ENCODE measurements at regions not wholly inside any gene's neighbourhood (a gene's known extent, or its start where the extent isn't known, plus 50 kb on each side); places are given as distances from the start of the nearest gene placed in this dataset.

DNA sequence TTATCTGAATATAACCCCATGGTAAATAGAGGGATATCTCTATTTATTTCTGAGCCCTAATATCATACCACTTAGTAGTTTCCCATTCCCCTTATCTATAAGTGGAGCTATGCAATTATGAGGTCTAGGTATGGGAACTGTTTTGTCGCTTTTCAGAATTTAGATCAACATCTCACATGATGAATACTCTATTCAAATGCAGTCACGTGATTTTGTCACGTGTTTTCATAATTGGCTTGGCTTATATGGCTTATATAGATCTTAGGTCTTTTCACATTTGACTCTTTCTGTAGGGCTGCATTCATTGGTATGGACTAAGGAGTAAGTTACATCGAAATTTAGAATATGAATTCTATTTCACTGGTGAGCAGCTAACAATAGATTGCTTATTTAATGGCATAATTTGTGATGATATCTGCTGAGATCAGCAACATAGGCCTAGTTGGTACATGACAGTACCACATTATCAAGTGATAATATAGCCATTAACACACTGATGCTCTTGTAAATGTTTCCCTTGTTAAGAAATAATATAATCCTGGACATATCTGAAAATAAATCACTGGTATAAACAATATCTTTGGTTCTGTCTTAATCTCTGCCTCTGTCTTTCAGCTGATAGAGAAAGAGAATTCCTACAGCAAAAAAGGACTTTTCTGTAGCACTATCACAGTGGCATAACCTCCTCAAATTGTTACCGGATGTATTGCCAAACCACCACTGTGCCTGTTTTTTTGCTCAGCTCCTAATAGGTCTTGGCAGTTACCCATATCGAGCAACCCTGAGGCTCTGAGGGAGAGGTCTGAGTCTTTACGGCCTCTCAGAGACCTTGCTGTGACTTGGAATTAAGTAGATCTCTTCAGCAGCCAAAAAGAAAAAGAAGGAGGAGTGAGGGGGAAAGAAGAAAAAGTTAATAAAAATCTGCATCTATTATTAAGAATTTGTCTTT is 357.1 kb downstream of the ZPLD1 start:
- H3K4me1 ChIP-seq (ENCODE audit: control insufficient read depth, insufficient read depth, low read length), result no peaks in the 10 kb centered on the region

DNA sequence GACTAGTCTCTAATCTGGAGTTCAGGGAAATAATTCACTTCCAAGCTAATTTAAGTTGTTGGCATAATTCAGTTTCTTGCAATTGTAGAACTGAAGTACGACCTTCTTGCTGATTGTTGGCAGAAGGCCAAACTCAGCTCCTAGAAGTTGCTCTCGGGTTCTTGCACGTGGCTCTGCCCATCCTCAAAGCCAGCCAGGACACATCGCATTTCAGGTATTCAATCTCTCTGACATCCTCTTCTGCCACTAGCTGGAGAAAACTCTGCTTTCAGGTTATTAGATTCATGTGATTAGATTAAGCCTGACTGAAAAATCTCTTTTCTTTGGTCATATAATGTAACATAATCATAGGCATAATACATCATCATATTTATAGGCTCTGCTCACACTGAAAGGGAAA is 362.0 kb downstream of the ZPLD1 start:
- Histone ChIP-seq H3K36me3 (ENCODE audit: control insufficient read depth, insufficient read depth, low read length) (no peaks in the 10 kb centered on the region), H3K27me3 (ENCODE audit: control insufficient read depth, insufficient read depth, low read length) (no peaks in the 10 kb centered on the region), H3K4me3 (ENCODE audit: low read length) (no peak overlapping the region), H3K4me1 (ENCODE audit: control insufficient read depth, insufficient read depth, low read length) (no peaks in the 10 kb centered on the region), H3K9ac (ENCODE audit: low read length) (no peak overlapping the region), H3K9me3 (ENCODE audit: control insufficient read depth, low read length) (no peaks in the 10 kb centered on the region)

More for the DNA sequence above, 357.1 kb downstream of the ZPLD1 start:
- Histone ChIP-seq H3K4me3 (ENCODE audit: low read length) (no peak overlapping the region), H3K27me3 (ENCODE audit: control insufficient read depth, insufficient read depth, low read length) (no peaks in the 10 kb centered on the region), H3K36me3 (ENCODE audit: control insufficient read depth, insufficient read depth, low read length) (no peaks in the 10 kb centered on the region), H3K9me3 (ENCODE audit: control insufficient read depth, low read length) (no peaks in the 10 kb centered on the region), H3K9ac (ENCODE audit: low read length) (no peak overlapping the region)

- Histone ChIP-seq H3K4me3 (ENCODE audit: low read length) (no peak overlapping the region), H3K4me1 (ENCODE audit: control insufficient read depth, insufficient read depth, low read length) (no peaks in the 10 kb centered on the region), H3K36me3 (ENCODE audit: control insufficient read depth, insufficient read depth, low read length) (no peaks in the 10 kb centered on the region), H3K27me3 (ENCODE audit: control insufficient read depth, insufficient read depth, low read length) (no peaks in the 10 kb centered on the region), H3K9ac (ENCODE audit: low read length) (no peak overlapping the region), H3K9me3 (ENCODE audit: control insufficient read depth, low read length) (no peaks in the 10 kb centered on the region)
Observed at GRCh38 chr3:102802819-102803420, 368.1 kb downstream of the ZPLD1 start.

- Histone ChIP-seq H3K27me3 (ENCODE audit: control insufficient read depth, insufficient read depth, low read length) (no peaks in the 10 kb centered on the region), H3K4me1 (ENCODE audit: control insufficient read depth, insufficient read depth, low read length) (no peaks in the 10 kb centered on the region), H3K9me3 (ENCODE audit: control insufficient read depth, low read length) (no peaks in the 10 kb centered on the region)
Observed at GRCh38 chr3:102810937-102811336, 376.1 kb downstream of the ZPLD1 start.

GRCh38 chr3:102826636-102827035 is 391.8 kb downstream of the ZPLD1 start:
- Histone ChIP-seq H3K4me1 (ENCODE audit: control insufficient read depth, insufficient read depth, low read length) (no peaks in the 10 kb centered on the region), H3K9ac (ENCODE audit: low read length) (no peak overlapping the region), H3K36me3 (ENCODE audit: control insufficient read depth, insufficient read depth, low read length) (no peaks in the 10 kb centered on the region), H3K27me3 (ENCODE audit: control insufficient read depth, insufficient read depth, low read length) (no peaks in the 10 kb centered on the region), H3K9me3 (ENCODE audit: control insufficient read depth, low read length) (no peaks in the 10 kb centered on the region), H3K4me3 (ENCODE audit: low read length) (no peak overlapping the region)

More at GRCh38 chr3:102810937-102811336, 376.1 kb downstream of the ZPLD1 start:
- Histone ChIP-seq H3K9ac (ENCODE audit: low read length) (no peak overlapping the region), H3K4me3 (ENCODE audit: low read length) (no peak overlapping the region), H3K36me3 (ENCODE audit: control insufficient read depth, insufficient read depth, low read length) (no peaks in the 10 kb centered on the region)

DNA sequence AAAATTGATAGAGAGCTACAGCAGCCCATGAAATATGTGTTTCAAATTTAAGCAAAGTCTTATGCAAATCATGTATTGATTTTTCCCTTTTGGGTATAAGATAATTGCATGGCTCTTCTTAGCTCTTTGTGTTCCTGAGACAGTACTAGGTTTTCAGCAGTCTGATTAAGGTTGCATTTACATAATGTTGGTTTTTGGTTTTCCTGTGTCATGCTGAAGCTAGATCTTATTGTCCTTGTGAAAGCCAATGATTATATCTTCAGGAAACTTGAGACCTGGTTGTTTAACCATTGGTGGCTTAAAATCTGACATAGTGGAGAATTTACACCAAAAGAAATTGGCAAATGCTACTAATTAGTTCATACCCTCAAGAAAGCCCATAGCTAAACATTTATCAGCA is 392.6 kb downstream of the ZPLD1 start:
- Histone ChIP-seq H3K4me1 (ENCODE audit: control insufficient read depth, insufficient read depth, low read length) (no peaks in the 10 kb centered on the region), H3K9ac (ENCODE audit: low read length) (no peak overlapping the region), H3K36me3 (ENCODE audit: control insufficient read depth, insufficient read depth, low read length) (no peaks in the 10 kb centered on the region), H3K9me3 (ENCODE audit: control insufficient read depth, low read length) (no peaks in the 10 kb centered on the region), H3K27me3 (ENCODE audit: control insufficient read depth, insufficient read depth, low read length) (no peaks in the 10 kb centered on the region), H3K4me3 (ENCODE audit: low read length) (no peak overlapping the region)

- Histone ChIP-seq H3K4me3 (ENCODE audit: low read length) (no peak overlapping the region), H3K9me3 (ENCODE audit: control insufficient read depth, low read length) (no peaks in the 10 kb centered on the region)
Observed at GRCh38 chr3:102830415-102830814, 395.6 kb downstream of the ZPLD1 start.

GRCh38 chr3:102841866-102842265 is 407.1 kb downstream of the ZPLD1 start:
- H3K4me1 ChIP-seq (ENCODE audit: control insufficient read depth, insufficient read depth, low read length), result no peaks in the 10 kb centered on the region
- H3K9ac ChIP-seq (ENCODE audit: low read length), result no peak overlapping the region
- no peaks in the 10 kb centered on the region for H3K27me3 ChIP-seq (ENCODE audit: control insufficient read depth, insufficient read depth, low read length)
- no peak overlapping the region for H3K4me3 ChIP-seq (ENCODE audit: low read length)
- no peaks in the 10 kb centered on the region for H3K9me3 ChIP-seq (ENCODE audit: control insufficient read depth, low read length)
- no peaks in the 10 kb centered on the region for H3K36me3 ChIP-seq (ENCODE audit: control insufficient read depth, insufficient read depth, low read length)

More at GRCh38 chr3:102830415-102830814, 395.6 kb downstream of the ZPLD1 start:
- H3K9ac ChIP-seq (ENCODE audit: low read length), result no peak overlapping the region
- no peaks in the 10 kb centered on the region for H3K27me3 ChIP-seq (ENCODE audit: control insufficient read depth, insufficient read depth, low read length)
- H3K36me3 ChIP-seq (ENCODE audit: control insufficient read depth, insufficient read depth, low read length), result no peaks in the 10 kb centered on the region
- H3K4me1 ChIP-seq (ENCODE audit: control insufficient read depth, insufficient read depth, low read length), result no peaks in the 10 kb centered on the region

- no peaks in the 10 kb centered on the region for H3K9me3 ChIP-seq (ENCODE audit: control insufficient read depth, low read length)
- no peak overlapping the region for H3K9ac ChIP-seq (ENCODE audit: low read length)
- H3K4me3 ChIP-seq (ENCODE audit: low read length), result no peak overlapping the region
- no peaks in the 10 kb centered on the region for H3K27me3 ChIP-seq (ENCODE audit: control insufficient read depth, insufficient read depth, low read length)
- H3K36me3 ChIP-seq (ENCODE audit: control insufficient read depth, insufficient read depth, low read length), result no peaks in the 10 kb centered on the region
- no peaks in the 10 kb centered on the region for H3K4me1 ChIP-seq (ENCODE audit: control insufficient read depth, insufficient read depth, low read length)
Observed at GRCh38 chr3:102866845-102867244, 432.0 kb downstream of the ZPLD1 start.

- Histone ChIP-seq H3K36me3 (ENCODE audit: control insufficient read depth, insufficient read depth, low read length) (no peaks in the 10 kb centered on the region), H3K4me1 (ENCODE audit: control insufficient read depth, insufficient read depth, low read length) (no peaks in the 10 kb centered on the region), H3K9ac (ENCODE audit: low read length) (no peak overlapping the region), H3K27me3 (ENCODE audit: control insufficient read depth, insufficient read depth, low read length) (no peaks in the 10 kb centered on the region), H3K4me3 (ENCODE audit: low read length) (no peak overlapping the region), H3K9me3 (ENCODE audit: control insufficient read depth, low read length) (no peaks in the 10 kb centered on the region)
Observed at GRCh38 chr3:102883515-102883914, 448.7 kb downstream of the ZPLD1 start.

DNA sequence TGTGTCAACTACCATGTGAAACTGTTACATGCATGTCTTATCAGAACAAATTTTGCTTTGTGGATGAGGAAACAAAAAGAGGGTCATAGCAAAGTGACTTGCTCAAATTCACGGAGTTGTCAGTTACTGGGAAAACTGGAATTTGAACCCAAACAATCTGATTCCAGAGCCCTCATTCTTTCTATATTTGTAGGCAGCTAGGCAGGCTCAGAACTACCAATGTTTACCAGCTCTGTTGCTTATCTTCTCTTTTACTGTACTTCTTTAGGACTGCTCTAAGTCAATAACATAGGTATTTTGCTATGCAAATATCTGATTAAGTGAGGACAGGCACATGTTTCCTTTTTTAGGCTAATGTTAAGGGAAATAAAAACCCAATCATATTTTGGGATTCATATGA is 450.5 kb downstream of the ZPLD1 start:
- H3K27me3 ChIP-seq (ENCODE audit: control insufficient read depth, insufficient read depth, low read length), result no peaks in the 10 kb centered on the region
- H3K4me1 ChIP-seq (ENCODE audit: control insufficient read depth, insufficient read depth, low read length), result no peaks in the 10 kb centered on the region
- H3K9ac ChIP-seq (ENCODE audit: low read length), result no peak overlapping the region
- no peaks in the 10 kb centered on the region for H3K36me3 ChIP-seq (ENCODE audit: control insufficient read depth, insufficient read depth, low read length)
- H3K9me3 ChIP-seq (ENCODE audit: control insufficient read depth, low read length), result no peaks in the 10 kb centered on the region
- no peak overlapping the region for H3K4me3 ChIP-seq (ENCODE audit: low read length)

DNA sequence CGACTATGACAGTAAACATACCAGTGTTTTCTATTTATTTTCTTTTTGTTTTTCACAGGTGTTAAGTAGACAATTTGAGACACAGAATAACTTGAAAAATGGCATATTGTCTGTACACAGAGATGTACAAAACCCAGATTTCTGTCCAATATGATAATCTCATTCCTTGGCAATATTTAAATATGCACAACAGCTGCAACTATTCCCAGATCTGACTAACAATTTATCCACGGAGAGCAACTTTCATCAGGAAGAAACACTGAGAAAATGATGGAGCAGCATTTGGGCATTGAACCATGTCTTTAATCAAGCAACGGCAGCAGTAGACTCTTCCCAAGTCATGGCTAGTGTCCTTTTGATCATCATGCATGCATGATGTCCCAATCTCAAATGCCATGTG is 452.6 kb downstream of the ZPLD1 start:
- no peaks in the 10 kb centered on the region for H3K27me3 ChIP-seq (ENCODE audit: control insufficient read depth, insufficient read depth, low read length)

More for the DNA sequence above, 452.6 kb downstream of the ZPLD1 start:
- H3K9me3 ChIP-seq (ENCODE audit: control insufficient read depth, low read length), result no peaks in the 10 kb centered on the region
- no peak overlapping the region for H3K9ac ChIP-seq (ENCODE audit: low read length)
- no peaks in the 10 kb centered on the region for H3K36me3 ChIP-seq (ENCODE audit: control insufficient read depth, insufficient read depth, low read length)
- no peak overlapping the region for H3K4me3 ChIP-seq (ENCODE audit: low read length)
- no peaks in the 10 kb centered on the region for H3K4me1 ChIP-seq (ENCODE audit: control insufficient read depth, insufficient read depth, low read length)
